ENCODE measurements at regions not wholly inside any gene's neighbourhood (a gene's known extent, or its start where the extent isn't known, plus 50 kb on each side); places are given as distances from the start of the nearest gene placed in this dataset.

DNA sequence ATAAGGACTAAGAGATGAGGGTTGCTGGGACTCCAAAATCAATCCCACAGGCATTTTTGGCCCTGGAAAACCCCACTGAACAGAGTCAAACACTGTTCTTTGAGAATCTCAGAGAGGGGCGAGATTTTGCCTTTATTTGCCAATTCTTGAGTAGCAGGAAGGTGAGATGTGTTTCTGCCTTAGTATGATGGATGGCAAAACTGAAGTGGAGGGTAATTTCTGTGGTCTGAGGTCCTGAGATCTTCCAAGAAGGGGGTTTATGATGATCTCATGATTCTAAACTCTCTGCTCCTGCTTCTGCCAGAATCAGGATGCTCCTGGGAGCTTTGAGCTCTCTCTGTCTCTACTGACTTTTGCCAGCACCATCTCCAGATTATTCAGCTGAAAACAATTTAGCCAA lies 174.8 kb upstream of the CLINT1 start:
- intact Hi-C loops (cut with DNase I), result no loop called here
- DNase-seq, result no peak

GRCh38 chr5:158033076-158033475 lies 174.1 kb upstream of the CLINT1 start:
- Histone ChIP-seq H3K36me3 (no peaks in the 10 kb centered on the region), H3K27ac (no peak overlapping the region), H3K4me1 (no peaks in the 10 kb centered on the region), H3K4me3 (no peak overlapping the region), H3K27me3 (no peaks in the 10 kb centered on the region), H3K9ac (ENCODE audit: low read depth in 2 of 2, low read length in 2 of 2) (no peak overlapping the region), H3K9me3 (no peaks in the 10 kb centered on the region)
- intact Hi-C loops (cut with DNase I), result no loop called here
- no peak for DNase-seq
- TF ChIP-seq CTCF (IDR thresholded peaks at IDR 0.05), result no peak

More for the DNA sequence above, 174.8 kb upstream of the CLINT1 start:
- no peak for TF ChIP-seq CTCF (IDR thresholded peaks at IDR 0.05)
- H3K9me3 ChIP-seq, result no peaks in the 10 kb centered on the region
- no peaks in the 10 kb centered on the region for H3K36me3 ChIP-seq
- no peaks in the 10 kb centered on the region for H3K27me3 ChIP-seq
- H3K4me3 ChIP-seq, result no peak overlapping the region
- H3K9ac ChIP-seq (ENCODE audit: low read depth in 2 of 2, low read length in 2 of 2), result no peak overlapping the region
- H3K27ac ChIP-seq, result no peak overlapping the region
- no peaks in the 10 kb centered on the region for H3K4me1 ChIP-seq

DNA sequence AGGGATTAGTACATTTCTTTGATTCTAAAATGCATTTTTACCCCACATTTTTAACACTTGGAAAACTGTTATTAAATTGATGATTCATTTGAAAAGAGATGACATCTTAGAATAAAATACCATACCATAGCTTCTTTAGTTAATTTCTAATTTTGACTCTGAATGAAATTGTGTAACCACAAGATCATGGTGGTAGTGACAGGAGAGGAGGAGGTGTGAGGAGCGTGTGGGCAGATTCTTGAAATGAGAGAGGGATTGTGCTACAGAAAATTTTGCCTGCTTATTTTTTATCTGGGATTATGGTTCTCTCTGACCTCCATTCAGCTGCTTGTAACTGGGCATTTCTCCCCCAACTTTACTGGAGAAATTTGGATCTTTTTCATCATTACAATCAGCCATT lies 173.3 kb upstream of the CLINT1 start:
- Histone ChIP-seq H3K36me3 (no peaks in the 10 kb centered on the region), H3K4me1 (no peaks in the 10 kb centered on the region), H3K4me3 (no peak overlapping the region), H3K9me3 (no peaks in the 10 kb centered on the region), H3K27ac (no peak overlapping the region), H3K9ac (ENCODE audit: low read depth in 2 of 2, low read length in 2 of 2) (no peak overlapping the region), H3K27me3 (no peaks in the 10 kb centered on the region)
- TF ChIP-seq CTCF (IDR thresholded peaks at IDR 0.05), result no peak
- intact Hi-C loops (cut with DNase I), result no loop called here
- DNase-seq, result no peak

DNA sequence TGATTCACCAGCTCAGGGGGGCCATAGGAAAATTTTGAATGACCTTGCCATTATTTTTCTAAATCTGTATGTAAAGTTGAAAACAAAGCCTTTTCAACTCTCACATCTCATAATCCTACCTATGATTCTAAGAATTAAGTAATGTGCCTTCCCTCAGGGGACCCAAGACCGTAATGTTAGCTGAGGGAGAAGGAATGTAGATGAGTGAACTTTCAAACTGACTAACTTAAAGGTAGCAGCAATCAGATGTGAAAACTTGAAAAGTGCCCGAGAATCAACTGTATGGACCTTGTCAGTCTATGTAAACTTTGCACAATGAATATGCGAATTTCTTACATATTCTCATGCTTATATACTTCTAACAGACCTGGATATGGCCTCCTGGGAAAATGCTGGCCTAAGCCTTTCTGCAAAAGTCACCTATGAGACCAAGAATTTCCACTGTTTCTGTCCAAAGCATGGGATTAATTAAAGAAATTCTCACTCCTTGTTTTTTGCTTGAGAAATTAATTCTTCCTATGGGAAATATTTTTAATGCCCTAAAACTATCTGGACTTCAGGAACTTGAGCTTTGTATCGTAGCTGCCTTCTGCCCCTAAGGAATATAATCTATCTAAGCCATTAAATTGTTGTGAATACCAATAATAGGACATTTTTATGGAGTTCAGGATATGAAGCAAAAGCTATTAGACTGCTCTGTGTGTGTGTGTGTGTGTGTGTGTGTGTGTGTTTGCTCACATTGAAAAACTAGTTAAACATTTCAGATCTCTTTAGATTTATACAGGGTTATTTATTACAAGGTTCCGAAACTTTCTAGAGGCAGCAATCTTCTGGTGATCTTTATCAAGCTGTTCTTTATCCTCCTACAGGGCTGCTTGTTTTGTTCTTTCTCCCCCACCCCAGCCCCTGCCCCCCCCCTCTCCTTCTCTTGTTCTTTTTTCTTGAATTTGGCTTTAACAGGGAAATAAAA lies 169.1 kb upstream of the CLINT1 start:
- Histone ChIP-seq H3K9ac (ENCODE audit: low read depth in 2 of 2, low read length in 2 of 2) (no peak overlapping the region), H3K36me3 (no peaks in the 10 kb centered on the region), H3K4me1 (no peaks in the 10 kb centered on the region), H3K27ac (no peak overlapping the region), H3K4me3 (no peak overlapping the region), H3K27me3 (no peaks in the 10 kb centered on the region), H3K9me3 (no peaks in the 10 kb centered on the region)
- TF ChIP-seq CTCF (IDR thresholded peaks at IDR 0.05), result no peak
- intact Hi-C loops (cut with DNase I), result no loop called here
- DNase-seq, result no peak

- TF ChIP-seq CTCF (IDR thresholded peaks at IDR 0.05), result no peak
- no peak overlapping the region for H3K4me3 ChIP-seq
- no peak overlapping the region for H3K9ac ChIP-seq (ENCODE audit: low read depth in 2 of 2, low read length in 2 of 2)
- H3K9me3 ChIP-seq, result no peaks in the 10 kb centered on the region
- DNase-seq, result no peak
- H3K27me3 ChIP-seq, result no peaks in the 10 kb centered on the region
- no peak overlapping the region for H3K27ac ChIP-seq
- no peaks in the 10 kb centered on the region for H3K4me1 ChIP-seq
- intact Hi-C loops (cut with DNase I), result no loop called here
- no peaks in the 10 kb centered on the region for H3K36me3 ChIP-seq
Measured at GRCh38 chr5:158026304-158027031, 167.5 kb upstream of the CLINT1 start.

Data from colonic mucosa (tissue), 4 donors.